Vagina (tissue), 2 donors: ENCODE measurements at regions not wholly inside any gene's neighbourhood (a gene's known extent, or its start where the extent isn't known, plus 50 kb on each side); places are given as distances from the start of the nearest gene placed in this dataset.

ENCODE experiments used
- CTCF ChIP-seq, 3 experiments: fragments of 450-650 bp in 2 of 3; fragments of 200-600 bp in 1 of 3; sonication (generic) in 1 of 3; IDR thresholded peaks; one replicate each; pipeline ENCODE4 v1.5.1; 2017 to 2019; ENCODE audit warnings: antibody characterized with exemption in 3 of 3, mild to moderate bottlenecking in 2 of 3, moderate library complexity in 2 of 3
- POLR2A ChIP-seq, 2 donors: fragments of 450-650 bp; IDR thresholded peaks; one replicate each; pipeline ENCODE4 v1.6.1; 2017; ENCODE audit warnings: antibody characterized with exemption in 2 of 2, mild to moderate bottlenecking in 2 of 2, moderate library complexity in 2 of 2
- POLR2AphosphoS5 ChIP-seq, 2 donors: sonication (generic); formaldehyde crosslinking; IDR thresholded peaks; one replicate each; pipeline ENCODE4 v1.9.0; 2017; ENCODE audit warnings: antibody characterized with exemption in 2 of 2, mild to moderate bottlenecking in 2 of 2, low read depth in 1 of 2; ENCODE audit not compliant: insufficient read depth in 1 of 2

- no peak for TF ChIP-seq CTCF (IDR thresholded peaks at IDR 0.05)
- no peak for TF ChIP-seq POLR2A (IDR thresholded peaks at IDR 0.05)
- TF ChIP-seq POLR2AphosphoS5 (IDR thresholded peaks at IDR 0.05; ENCODE audit: insufficient read depth in 1 of 2, low read depth in 1 of 2), result no peak
These were observed 56.7 kb upstream of the PSMF1 start for GRCh38 chr20:1061484-1062221.
